GM20000 (cell line): ENCODE measurements at regions not wholly inside any gene's neighbourhood (a gene's known extent, or its start where the extent isn't known, plus 50 kb on each side); places are given as distances from the start of the nearest gene placed in this dataset.
"Not testable (repeated sequence)": the region's sequence is repeated elsewhere in the genome, so short reads cannot be mapped to it uniquely, and the experiment has no call there.

Experiments used
- DNase-seq: peaks from one replicate; pipeline ENCODE4 v3.0.0; 2012; ENCODE audit warnings: low spot score
- CTCF ChIP-seq: IDR thresholded peaks from 2 replicates; pipeline ENCODE4 v1.5.1; 2012; ENCODE audit warnings: mild to moderate bottlenecking, control low read depth; ENCODE audit errors: extremely low read depth, missing control alignments

DNA sequence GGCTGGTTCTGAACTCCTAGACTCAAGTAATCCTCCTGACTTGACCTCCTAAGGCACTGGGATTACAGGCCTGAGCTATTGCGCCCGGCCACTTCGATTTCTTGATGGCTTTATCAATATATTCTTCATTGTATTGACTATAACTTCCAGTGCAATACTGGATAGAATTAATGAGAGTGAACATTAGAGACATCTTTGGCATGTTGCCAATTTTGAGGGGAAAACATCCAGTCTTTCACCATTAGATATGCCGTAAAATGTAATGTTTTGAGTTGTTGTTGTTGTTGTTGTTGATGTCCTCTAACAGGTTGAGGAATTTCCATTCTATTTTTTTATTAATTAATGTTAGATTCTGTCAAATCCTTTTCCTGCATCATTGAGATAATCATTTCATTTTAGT, 578.9 kb downstream of the ZWINT start:
- no peak for TF ChIP-seq CTCF

GRCh38 chr10:55766212-55766611, 594.8 kb downstream of the ZWINT start:
- DNase-seq = no peak
- TF ChIP-seq CTCF = no peak

More for the DNA sequence above, 578.9 kb downstream of the ZWINT start:
- no peak for DNase-seq

- TF ChIP-seq CTCF = no peak
- no peak for DNase-seq
Measured at GRCh38 chr10:55750458-55750857, 610.6 kb downstream of the ZWINT start.

- TF ChIP-seq CTCF = no peak
- no peak for DNase-seq
Measured at GRCh38 chr10:55747244-55747643, 613.8 kb downstream of the ZWINT start.

DNA sequence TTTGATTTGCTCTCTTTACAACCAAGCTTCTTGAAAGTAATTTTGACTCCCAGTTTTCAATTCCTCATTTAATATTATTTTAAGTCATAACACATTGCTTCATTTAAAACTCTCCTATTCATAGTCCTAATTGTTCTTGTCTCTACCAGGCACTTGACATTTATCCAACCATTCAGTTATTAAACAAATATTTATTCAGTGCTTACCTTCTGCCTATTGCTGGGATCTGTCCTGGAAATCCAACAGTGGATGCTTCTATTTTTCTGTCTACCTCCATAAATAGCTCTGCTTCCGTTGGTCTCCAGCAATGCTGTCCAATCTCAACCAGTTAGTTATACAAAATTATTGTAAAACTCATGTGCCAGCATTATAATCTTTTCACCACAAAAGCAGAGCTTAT, 615.1 kb downstream of the ZWINT start:
- TF ChIP-seq CTCF = no peak
- DNase-seq = no peak

DNA sequence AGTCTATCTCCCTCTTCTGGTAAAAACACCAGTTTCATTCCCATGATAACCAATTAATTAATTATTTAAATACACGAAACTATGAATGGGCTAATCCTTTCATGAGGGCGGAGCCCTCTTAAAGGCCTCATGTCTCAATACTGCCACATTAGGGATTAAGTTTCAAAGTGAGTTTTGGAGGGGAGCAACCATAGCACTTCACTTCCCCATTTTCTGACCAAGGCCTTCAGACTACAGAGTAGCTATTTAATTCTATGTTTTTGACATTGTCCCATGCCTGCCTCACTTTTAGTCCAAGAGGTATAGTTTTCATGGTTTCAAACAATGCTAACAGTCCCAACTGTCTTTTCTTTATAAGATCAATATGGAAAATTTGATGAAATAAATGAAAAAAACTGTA, 618.6 kb downstream of the ZWINT start:
- no peak for DNase-seq
- no peak for TF ChIP-seq CTCF

DNA sequence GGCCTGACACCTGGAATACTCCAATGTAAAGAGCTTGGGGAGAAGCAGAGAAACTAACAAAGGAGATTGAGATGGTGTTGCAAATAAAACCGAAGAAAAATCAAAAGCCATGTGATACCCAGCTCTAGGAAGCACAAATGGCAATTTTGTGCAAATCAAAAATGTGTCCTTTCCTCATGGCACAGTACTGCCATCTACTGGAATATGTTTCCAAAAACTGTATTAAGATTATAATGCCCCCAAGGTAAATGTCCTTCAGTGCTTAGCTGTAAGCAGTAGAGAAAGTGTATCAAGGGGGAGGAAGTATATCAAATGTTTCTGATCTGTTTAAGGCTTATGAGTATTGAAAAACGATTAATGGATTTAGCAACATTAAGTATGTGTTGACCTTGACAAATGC, 620.3 kb downstream of the ZWINT start:
- DNase-seq = not testable (repeated sequence)

GRCh38 chr10:55740110-55740509, 620.9 kb downstream of the ZWINT start:
- no peak for DNase-seq
- no peak for TF ChIP-seq CTCF
